ENCODE measurements at regions not wholly inside any gene's neighbourhood (a gene's known extent, or its start where the extent isn't known, plus 50 kb on each side); places are given as distances from the start of the nearest gene placed in this dataset.

GRCh38 chr5:92472981-92473566 is 1090.0 kb upstream of the ARRDC3 start:
- no peak overlapping the region for H3K4me3 ChIP-seq (ENCODE audit: control extremely low read depth in 1 of 5, extremely low read depth in 1 of 5, insufficient read depth in 1 of 5, low read depth in 2 of 5, low read length in 4 of 5)
- Mint-ChIP-seq H3K4me1 (no peaks in the 10 kb centered on the region), H3K4me3 (no peak overlapping the region), H3K27ac (no peak overlapping the region), H3K9me3 (ENCODE audit: insufficient read depth) (peaks cover 6% of the 10 kb centered on the region), H3K27me3 (no peaks in the 10 kb centered on the region)
- intact Hi-C loops (cut with micrococcal nuclease), result no loop called here
- WGBS (ENCODE audit: insufficient coverage), result no CpG with 5 or more reads among the region's 1 CpG
- CTCF ChIA-PET, result no interaction called here
- no peak overlapping the region for H2AFZ ChIP-seq (ENCODE audit: insufficient read depth, low read depth, low read length, poor library complexity, severe bottlenecking)
- no peak overlapping the region for H3K9ac ChIP-seq (ENCODE audit: low read length)
- H3K4me1 ChIP-seq (ENCODE audit: control insufficient read depth in 2 of 2, insufficient read depth in 2 of 2, low read length in 2 of 2), result no peaks in the 10 kb centered on the region
- H4K20me1 ChIP-seq (ENCODE audit: control insufficient read depth, insufficient read depth, low read length, poor library complexity, severe bottlenecking), result no peaks in the 10 kb centered on the region
- no peaks in the 10 kb centered on the region for H3K27me3 ChIP-seq (replicated peaks in 1 of 4; ENCODE audit: control extremely low read depth in 1 of 4, control insufficient read depth in 3 of 4, insufficient read depth in 4 of 4, low read length in 3 of 4)
- no peaks in the 10 kb centered on the region for H3K79me2 ChIP-seq (ENCODE audit: control insufficient read depth, insufficient read depth, low read length)
- POLR2A ChIA-PET, result no interaction called here
- H3K27ac ChIP-seq (ENCODE audit: low read length in 2 of 2), result no peak overlapping the region
- no peak for TF ChIP-seq CTCF (IDR thresholded peaks at IDR 0.05)
- no peak for TF ChIP-seq EZH2 (IDR thresholded peaks at IDR 0.05; ENCODE audit: borderline replicate concordance, insufficient read depth, low read depth, low read length, poor library complexity, severe bottlenecking)
- peaks cover 0 to 8% (median 0%) of the 10 kb centered on the region in 3 donors for H3K9me3 ChIP-seq (ENCODE audit: control extremely low read depth in 1 of 3, control insufficient read depth in 2 of 3, insufficient read depth in 1 of 3, low read length in 2 of 3)
- no peak overlapping the region for H3K4me2 ChIP-seq (replicated peaks; ENCODE audit: low read depth, low read length, poor library complexity, severe bottlenecking)
- DNase-seq (no peak), ATAC-seq (ENCODE audit: low read depth) (no peak)
- no peaks in the 10 kb centered on the region for H3K36me3 ChIP-seq (replicated peaks in 1 of 2; ENCODE audit: control extremely low read depth in 1 of 2, control insufficient read depth in 1 of 2, extremely low read depth in 1 of 2, insufficient read depth in 2 of 2, low read length in 1 of 2)

GRCh38 chr5:92471861-92472260 is 1088.7 kb upstream of the ARRDC3 start:
- H3K4me1 ChIP-seq (ENCODE audit: control insufficient read depth in 2 of 2, insufficient read depth in 2 of 2, low read length in 2 of 2), result no peaks in the 10 kb centered on the region
- no peak overlapping the region for H3K9ac ChIP-seq (ENCODE audit: low read length)
- no peaks in the 10 kb centered on the region for H3K27me3 ChIP-seq (replicated peaks in 1 of 4; ENCODE audit: control extremely low read depth in 1 of 4, control insufficient read depth in 3 of 4, insufficient read depth in 4 of 4, low read length in 3 of 4)
- H4K20me1 ChIP-seq (ENCODE audit: control insufficient read depth, insufficient read depth, low read length, poor library complexity, severe bottlenecking), result no peaks in the 10 kb centered on the region
- no peaks in the 10 kb centered on the region for H3K79me2 ChIP-seq (ENCODE audit: control insufficient read depth, insufficient read depth, low read length)
- TF ChIP-seq CTCF (IDR thresholded peaks at IDR 0.05) (no peak), EZH2 (IDR thresholded peaks at IDR 0.05; ENCODE audit: borderline replicate concordance, insufficient read depth, low read depth, low read length, poor library complexity, severe bottlenecking) (no peak)
- H3K27me3 Mint-ChIP-seq, result no peaks in the 10 kb centered on the region
- no peak overlapping the region for H3K27ac Mint-ChIP-seq
- peaks cover 0 to 8% (median 0%) of the 10 kb centered on the region in 3 donors for H3K9me3 ChIP-seq (ENCODE audit: control extremely low read depth in 1 of 3, control insufficient read depth in 2 of 3, insufficient read depth in 1 of 3, low read length in 2 of 3)
- no peak overlapping the region for H3K4me3 ChIP-seq (ENCODE audit: control extremely low read depth in 1 of 5, extremely low read depth in 1 of 5, insufficient read depth in 1 of 5, low read depth in 2 of 5, low read length in 4 of 5)
- intact Hi-C loops (cut with micrococcal nuclease), result no loop called here
- no peaks in the 10 kb centered on the region for H3K36me3 ChIP-seq (replicated peaks in 1 of 2; ENCODE audit: control extremely low read depth in 1 of 2, control insufficient read depth in 1 of 2, extremely low read depth in 1 of 2, insufficient read depth in 2 of 2, low read length in 1 of 2)
- H2AFZ ChIP-seq (ENCODE audit: insufficient read depth, low read depth, low read length, poor library complexity, severe bottlenecking), result no peak overlapping the region
- DNase-seq (no peak), ATAC-seq (ENCODE audit: low read depth) (no peak)
- H3K4me2 ChIP-seq (replicated peaks; ENCODE audit: low read depth, low read length, poor library complexity, severe bottlenecking), result no peak overlapping the region
- no peaks in the 10 kb centered on the region for H3K4me1 Mint-ChIP-seq
- no peak overlapping the region for H3K4me3 Mint-ChIP-seq
- no CpG with 5 or more reads among the region's 2 CpGs for WGBS (ENCODE audit: insufficient coverage)
- no peak overlapping the region for H3K27ac ChIP-seq (ENCODE audit: low read length in 2 of 2)
- ChIA-PET POLR2A (no interaction called here), CTCF (no interaction called here)
- peaks cover 6% of the 10 kb centered on the region for H3K9me3 Mint-ChIP-seq (ENCODE audit: insufficient read depth)

All from B cell (primary cell).